ENCODE measurements at regions not wholly inside any gene's neighbourhood (a gene's known extent, or its start where the extent isn't known, plus 50 kb on each side); places are given as distances from the start of the nearest gene placed in this dataset.

GRCh38 chr1:182192215-182192614 lies 130.7 kb upstream of the ZNF648 start:
- no peak overlapping the region for H3K27ac ChIP-seq
- no peaks in the 10 kb centered on the region for H3K36me3 ChIP-seq
- TF ChIP-seq CTCF (IDR thresholded peaks at IDR 0.05; ENCODE audit: low read depth, low read length): no peak
- DNase-seq: no peak
- no peak overlapping the region for H3K4me3 ChIP-seq (ENCODE audit: low read depth, low read length)
- H3K9me3 ChIP-seq (ENCODE audit: severe bottlenecking): no peaks in the 10 kb centered on the region
- no peaks in the 10 kb centered on the region for H3K27me3 ChIP-seq (ENCODE audit: insufficient read depth, low read depth, severe bottlenecking)

GRCh38 chr1:182191381-182192115 lies 130.0 kb upstream of the ZNF648 start:
- Histone ChIP-seq H3K27me3 (ENCODE audit: insufficient read depth, low read depth, severe bottlenecking) (no peaks in the 10 kb centered on the region), H3K4me3 (ENCODE audit: low read depth, low read length) (no peak overlapping the region), H3K27ac (no peak overlapping the region), H3K36me3 (no peaks in the 10 kb centered on the region), H3K9me3 (ENCODE audit: severe bottlenecking) (no peaks in the 10 kb centered on the region)
- DNase-seq: no peak
- TF ChIP-seq CTCF (IDR thresholded peaks at IDR 0.05; ENCODE audit: low read depth, low read length): no peak

- Histone ChIP-seq H3K4me3 (ENCODE audit: low read depth, low read length) (no peak overlapping the region), H3K27me3 (ENCODE audit: insufficient read depth, low read depth, severe bottlenecking) (no peaks in the 10 kb centered on the region), H3K9me3 (ENCODE audit: severe bottlenecking) (no peaks in the 10 kb centered on the region), H3K27ac (no peak overlapping the region), H3K36me3 (no peaks in the 10 kb centered on the region)
- DNase-seq: no peak
- TF ChIP-seq CTCF (IDR thresholded peaks at IDR 0.05; ENCODE audit: low read depth, low read length): no peak
Measured at GRCh38 chr1:182189535-182190066, 128.1 kb upstream of the ZNF648 start.

- no peak for TF ChIP-seq CTCF (IDR thresholded peaks at IDR 0.05; ENCODE audit: low read depth, low read length)
- H3K27ac ChIP-seq: no peak overlapping the region
- no peaks in the 10 kb centered on the region for H3K9me3 ChIP-seq (ENCODE audit: severe bottlenecking)
- no peak overlapping the region for H3K4me3 ChIP-seq (ENCODE audit: low read depth, low read length)
- no peaks in the 10 kb centered on the region for H3K27me3 ChIP-seq (ENCODE audit: insufficient read depth, low read depth, severe bottlenecking)
- no peaks in the 10 kb centered on the region for H3K36me3 ChIP-seq
- DNase-seq: no peak
Measured at GRCh38 chr1:182186757-182187146, 125.2 kb upstream of the ZNF648 start.

- TF ChIP-seq CTCF (IDR thresholded peaks at IDR 0.05; ENCODE audit: low read depth, low read length): no peak
- no peak for DNase-seq
- H3K27me3 ChIP-seq (ENCODE audit: insufficient read depth, low read depth, severe bottlenecking): no peaks in the 10 kb centered on the region
- no peaks in the 10 kb centered on the region for H3K9me3 ChIP-seq (ENCODE audit: severe bottlenecking)
- no peak overlapping the region for H3K4me3 ChIP-seq (ENCODE audit: low read depth, low read length)
- no peaks in the 10 kb centered on the region for H3K36me3 ChIP-seq
- no peak overlapping the region for H3K27ac ChIP-seq
Measured at GRCh38 chr1:182185842-182186756, 124.6 kb upstream of the ZNF648 start.
